NCI-H2227 (cell line): ENCODE measurements at regions not wholly inside any gene's neighbourhood (a gene's known extent, or its start where the extent isn't known, plus 50 kb on each side); places are given as distances from the start of the nearest gene placed in this dataset.

Source experiments
- DNase-seq: peaks from one replicate; lab custom pipeline; 2025; ENCODE audit not compliant: unreplicated experiment; lab: John Stamatoyannopoulos, UW

DNA sequence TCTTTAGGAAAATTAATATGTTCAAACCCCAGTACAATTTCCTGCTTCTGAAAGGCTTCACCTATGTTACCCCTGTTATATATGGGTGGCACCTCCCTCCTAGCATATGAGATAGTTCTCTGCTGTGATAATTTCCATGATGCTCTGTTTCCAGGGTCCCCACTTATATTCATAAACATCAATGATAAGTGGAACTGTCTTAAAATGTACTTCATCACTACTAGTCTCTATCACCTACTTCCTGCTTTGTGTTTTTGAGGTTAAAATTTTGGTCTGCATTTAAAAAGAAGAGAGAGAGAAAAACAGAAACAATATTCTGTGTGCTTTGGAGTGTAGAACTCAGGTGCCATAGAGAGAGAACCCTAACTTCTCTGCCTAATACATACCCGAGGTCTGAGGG lies 234.7 kb downstream of the HTR1A start:
- DNase-seq = no peak

DNA sequence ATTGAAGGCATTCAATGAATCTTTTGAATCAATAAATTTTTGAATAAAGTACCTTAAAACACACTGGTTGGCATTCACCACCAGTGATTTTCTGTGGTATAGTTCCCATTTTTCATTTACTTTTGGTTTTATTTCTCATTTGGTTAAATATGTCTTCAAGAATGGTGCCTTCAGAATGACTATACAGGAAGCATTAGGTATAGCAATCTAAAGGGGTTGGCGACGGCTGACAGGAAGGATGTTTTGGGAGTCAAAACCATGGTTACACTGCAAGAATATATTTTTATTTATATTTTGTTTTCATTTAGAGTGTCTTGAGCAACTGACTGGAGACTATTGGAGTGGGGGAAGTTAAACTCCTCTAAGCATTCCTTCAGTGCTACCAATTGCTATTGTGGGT lies 235.7 kb downstream of the HTR1A start:
- DNase-seq = no peak

DNA sequence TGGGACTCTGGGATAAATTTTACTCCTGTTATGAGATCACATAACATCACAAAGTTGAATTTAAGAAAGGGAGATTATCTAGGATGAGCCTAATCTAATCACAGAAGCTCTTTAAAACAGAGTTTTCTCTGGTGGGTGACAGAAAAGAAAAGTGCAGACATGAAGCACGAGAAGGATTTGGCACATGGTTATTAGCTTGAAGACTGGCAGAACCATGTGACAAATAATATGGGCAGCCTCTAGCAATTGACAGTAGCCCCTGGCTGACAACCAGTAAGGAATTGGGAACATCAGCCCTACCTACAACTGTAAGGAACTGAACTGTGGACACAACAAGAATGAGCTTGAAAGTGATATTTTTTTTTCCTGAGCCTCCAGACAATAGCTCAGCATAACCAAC lies 243.1 kb downstream of the HTR1A start:
- no peak for DNase-seq

DNA sequence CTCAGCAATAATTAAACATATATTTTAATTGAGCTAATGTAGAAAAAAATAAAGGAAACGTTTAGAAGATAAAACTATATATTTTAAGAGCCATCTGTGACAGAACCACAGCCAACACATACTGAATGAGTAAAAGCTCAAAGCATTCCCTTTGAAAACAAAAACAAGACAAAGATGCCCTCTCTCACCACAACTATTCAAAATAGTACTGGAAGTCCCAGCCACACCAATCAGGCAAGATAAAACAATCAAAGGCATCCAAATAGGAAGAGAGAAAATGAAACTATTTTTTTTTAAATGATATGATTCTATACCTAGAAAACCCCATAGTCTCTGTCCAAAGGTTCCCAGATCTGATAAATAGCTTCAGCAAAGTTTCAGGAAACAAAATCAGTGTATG lies 262.0 kb downstream of the HTR1A start:
- no peak for DNase-seq

DNA sequence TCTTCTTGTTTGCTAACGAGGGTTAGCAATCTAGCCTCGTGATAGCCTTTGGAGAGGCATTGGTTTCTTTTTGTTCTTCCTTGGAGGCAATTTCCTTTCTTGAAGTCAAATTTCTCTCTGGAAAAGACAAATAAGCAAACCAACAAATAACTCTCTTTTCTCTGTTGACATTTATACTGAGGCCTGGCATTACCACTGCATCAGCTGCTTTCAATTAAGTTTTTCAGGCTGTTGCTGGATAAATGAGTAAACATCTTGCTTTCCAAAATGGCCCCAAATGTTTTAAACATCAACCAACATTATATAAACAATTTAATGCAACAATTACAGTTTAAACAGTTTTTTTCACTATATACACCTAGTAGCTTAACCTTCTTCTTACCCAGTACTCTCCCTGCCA lies 264.4 kb downstream of the HTR1A start:
- DNase-seq = no peak

DNA sequence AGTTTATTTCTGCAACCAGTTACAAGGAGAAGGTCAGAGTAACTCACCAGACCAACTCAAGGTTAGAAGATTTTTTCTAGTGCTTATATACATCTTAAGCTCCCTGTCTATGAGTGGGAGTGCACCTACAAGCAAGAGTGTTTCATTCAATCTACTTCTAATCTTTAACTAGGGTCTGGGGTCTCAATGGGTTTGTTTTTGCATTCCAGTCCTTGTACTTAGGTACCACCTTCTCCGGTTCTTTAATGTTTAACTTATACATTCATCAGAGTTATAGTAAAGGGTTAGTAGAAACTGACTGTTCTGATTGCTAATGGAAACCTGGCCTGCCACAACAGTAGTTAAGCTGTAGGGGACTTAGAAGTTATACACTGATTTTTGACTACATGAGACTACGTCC lies 271.7 kb downstream of the HTR1A start:
- DNase-seq = no peak

DNA sequence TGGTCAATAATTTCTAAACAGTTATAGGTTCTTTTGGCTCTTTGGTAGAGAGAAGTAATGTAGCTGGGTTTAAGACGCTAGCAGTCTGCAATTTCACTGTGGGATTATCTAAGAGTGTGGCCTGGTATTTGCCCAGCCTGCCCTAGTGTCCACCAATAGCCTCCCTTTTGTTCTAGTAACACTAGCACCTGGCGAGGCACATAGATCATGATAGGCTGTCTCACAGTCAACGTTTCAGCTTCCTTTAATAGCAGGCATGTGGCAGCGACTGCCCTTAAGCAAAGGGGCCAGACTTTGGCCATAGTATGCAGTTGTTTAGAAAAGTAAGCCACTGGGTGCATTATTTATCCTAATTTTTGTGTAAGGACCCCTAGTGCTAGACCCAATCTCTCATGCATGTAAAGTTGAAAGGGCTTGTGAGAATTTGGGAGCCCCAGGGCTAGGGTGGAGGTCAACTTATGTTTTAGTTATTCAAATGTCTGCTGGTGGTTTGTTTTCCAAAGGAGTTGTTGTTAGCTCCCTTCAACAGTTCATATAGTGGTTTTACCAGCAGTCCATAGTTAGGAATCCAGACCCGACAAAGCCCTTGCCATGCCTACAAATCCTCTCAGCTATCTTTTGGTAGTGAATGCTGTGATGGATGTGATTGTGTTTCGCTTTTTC lies 274.3 kb downstream of the HTR1A start:
- no peak for DNase-seq

DNA sequence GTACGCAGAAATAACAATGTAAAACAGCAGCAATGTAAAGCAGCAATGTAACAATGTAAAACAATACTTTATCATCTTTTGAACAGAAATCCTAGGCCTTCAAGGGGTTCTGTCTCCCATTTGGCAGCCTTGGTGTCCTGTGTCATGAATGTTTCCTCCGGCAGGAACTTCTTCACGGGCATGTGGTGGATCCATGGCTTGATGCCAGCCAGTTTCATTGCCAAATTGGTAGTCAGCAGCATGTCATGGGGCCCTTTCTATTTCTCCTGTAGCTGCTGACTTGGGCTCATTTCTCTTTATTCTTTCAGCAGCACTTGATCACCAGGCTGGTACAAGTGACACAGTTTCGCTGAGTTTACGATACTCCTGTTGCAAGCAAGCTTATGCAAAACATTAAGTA lies 275.3 kb downstream of the HTR1A start:
- no peak for DNase-seq

DNA sequence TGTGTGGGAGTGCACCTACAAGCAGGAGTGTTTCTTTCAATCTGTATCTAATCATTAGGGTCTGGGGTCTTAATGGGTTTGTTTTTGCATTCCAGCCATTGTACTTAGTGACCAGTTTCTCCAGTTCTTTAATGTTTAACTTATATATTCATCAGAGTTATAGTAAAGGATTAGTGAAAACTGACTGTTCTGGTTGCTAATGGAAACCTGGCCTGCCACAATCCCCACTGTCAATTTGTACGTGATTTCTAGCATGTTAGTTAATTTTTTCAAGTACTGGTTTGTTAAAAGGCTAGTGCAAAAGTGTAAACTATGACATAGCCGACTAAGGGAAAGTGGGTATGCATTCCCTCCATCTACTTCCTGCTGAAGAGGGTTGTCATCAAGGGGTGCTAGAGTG lies 276.1 kb downstream of the HTR1A start:
- DNase-seq = no peak

DNA sequence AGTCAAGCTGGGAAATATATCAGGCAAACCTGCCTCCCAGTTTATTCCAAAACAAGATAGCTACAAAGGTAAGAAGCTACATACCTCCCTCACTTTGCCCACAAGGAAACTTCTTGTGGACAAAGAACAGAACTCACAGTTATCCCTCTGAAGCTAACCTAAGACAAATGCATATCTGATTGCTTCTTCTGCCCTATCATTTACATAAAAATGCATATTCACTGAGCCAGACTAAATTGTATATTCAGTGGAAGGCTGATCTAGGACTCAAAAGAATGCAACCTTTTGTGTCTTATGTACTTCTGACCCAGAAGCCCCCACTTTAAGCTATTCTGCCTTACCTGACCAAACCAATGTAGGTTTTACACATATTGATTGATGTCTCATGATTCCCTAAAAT lies 276.8 kb downstream of the HTR1A start:
- no peak for DNase-seq

DNA sequence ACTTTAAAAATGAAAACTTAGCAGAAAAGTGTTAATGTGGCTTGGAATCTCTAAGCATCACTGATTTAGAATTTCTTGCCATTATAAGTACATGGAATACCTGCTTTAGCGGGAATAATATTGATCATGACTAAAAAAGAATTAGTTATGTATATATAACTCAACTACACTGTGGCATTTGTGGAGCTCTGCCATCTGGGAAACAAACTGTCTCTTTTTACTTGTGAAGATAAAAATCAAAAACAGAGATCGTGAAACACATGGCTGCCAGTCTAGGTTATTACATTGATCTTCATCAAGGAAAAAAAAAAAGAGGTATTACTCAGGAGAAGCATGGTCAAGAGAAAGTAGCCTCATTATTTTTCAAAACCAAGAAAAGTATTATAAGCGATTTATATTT lies 287.4 kb downstream of the HTR1A start:
- no peak for DNase-seq

DNA sequence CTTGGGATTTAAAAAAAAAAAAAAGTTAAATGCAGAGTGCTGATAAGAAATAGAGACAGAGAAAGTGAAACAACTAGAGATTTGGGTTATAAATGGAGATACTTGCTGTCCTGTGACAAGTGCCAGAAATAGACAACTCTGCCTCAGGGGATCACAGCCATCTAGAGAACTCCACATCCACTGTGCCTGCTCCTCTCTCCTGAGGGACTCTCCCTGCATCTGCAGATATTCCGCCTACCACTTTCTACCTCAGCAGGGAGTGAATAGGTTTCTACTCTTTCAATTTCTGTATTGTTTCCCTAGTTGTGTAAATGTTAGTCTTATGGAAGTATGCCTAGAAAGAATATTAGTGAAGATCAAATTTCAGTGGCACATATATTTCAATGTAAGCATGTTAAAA lies 307.2 kb downstream of the HTR1A start:
- DNase-seq = no peak

DNA sequence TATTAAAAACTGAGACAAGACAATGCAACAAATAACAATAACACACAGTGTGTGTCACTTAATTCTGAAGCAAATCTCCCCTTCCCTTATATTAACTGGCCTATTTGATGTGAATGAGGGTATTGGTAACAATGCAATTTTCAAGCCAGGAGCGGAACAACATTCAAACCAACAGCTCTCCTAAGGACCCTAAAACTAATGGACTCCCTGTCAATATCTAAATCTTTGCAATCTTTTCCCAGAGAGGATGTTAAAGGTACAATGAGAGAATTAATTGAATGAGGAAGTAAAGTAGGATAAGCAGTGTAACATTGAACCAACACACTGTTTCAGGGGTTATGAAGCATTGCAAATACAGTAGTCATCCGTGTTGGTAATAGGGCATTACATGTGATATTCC lies 311.7 kb downstream of the HTR1A start:
- no peak for DNase-seq

DNA sequence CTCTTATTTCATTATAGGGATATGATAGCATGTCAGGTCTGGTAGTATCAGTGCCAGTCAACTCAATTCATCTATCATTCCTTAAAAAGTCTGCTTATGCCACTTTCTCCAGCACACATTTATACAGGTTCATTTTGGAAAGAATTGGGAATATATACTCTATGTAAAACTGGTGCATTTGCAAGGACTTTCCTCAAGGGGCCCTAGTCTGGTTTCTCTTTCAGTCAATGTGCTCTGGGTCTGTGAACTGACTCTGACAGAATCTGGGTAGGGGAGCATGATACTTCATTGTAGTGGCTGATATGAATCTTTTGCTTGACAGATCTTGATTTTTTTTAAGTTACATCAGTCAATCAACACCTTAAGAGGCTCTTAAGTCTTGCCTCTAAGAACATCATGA lies 313.9 kb downstream of the HTR1A start:
- no peak for DNase-seq

DNA sequence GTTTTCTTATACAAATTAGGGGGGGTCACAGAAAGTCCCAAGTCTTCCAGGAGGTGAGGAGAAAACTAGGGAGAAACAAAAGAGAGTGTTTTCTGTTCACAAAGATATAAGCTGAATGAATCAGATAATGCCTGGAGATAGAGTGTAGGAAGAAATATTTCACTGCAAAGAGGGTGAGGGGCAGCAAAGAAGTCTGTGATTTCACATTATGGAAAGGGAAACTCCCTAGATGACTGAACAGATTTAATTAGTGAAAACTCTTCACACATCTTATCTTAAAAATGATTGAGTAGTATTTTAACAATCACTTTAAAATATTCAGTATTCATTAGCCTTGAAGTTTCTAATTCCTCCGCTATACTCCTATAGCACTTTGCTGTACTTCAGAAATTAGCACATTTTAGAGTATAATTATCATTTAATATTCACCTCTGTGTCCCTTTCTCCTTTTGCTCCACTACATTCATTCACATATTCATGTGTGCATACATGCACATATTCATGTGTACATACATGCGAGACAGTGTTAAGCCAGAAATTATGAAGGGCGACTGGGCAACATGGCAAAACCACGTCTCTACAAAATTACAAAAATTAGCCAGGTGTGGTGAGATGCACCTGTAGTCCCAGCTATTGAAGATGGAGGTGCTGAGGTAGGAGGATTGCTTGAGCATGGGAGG lies 332.2 kb downstream of the HTR1A start:
- DNase-seq = no peak

DNA sequence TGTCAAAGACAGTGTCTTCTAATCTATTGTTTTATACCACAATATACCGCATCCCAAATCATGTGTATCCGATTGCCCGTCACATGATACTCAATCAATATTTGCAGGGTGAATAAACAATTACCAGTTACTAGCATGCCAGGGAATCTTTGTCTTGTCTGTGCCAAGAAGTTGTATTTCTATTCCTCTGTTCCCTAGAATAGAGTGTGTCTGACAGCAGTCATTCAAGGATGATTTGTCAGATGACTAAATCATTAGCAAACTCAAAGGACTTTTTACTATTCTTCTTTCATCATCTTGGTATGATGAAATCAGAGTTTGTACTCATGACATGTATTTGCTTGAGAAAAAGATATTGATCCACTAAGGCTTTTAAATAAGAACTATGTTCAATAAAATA lies 348.8 kb downstream of the HTR1A start:
- DNase-seq = no peak

DNA sequence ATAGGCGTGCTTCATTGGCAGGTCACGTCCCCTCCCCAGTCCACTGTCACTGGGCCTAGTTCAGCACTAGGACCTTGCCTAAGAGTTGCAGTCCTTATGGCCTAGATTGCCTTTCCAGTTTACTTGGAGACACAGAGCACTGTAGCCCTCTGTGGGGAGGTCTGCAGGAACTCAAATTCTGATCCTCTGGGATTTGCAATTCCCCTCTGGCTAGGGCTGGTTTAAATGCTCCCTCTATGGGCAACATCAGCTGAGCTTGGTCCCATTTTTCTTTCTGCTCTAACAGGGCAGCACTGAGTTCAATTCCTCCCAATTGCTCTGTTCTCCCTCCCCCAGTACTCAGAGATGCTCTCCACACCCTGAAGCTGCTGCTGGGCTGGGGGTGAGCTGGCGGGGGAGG lies 358.2 kb downstream of the HTR1A start:
- DNase-seq = no peak

DNA sequence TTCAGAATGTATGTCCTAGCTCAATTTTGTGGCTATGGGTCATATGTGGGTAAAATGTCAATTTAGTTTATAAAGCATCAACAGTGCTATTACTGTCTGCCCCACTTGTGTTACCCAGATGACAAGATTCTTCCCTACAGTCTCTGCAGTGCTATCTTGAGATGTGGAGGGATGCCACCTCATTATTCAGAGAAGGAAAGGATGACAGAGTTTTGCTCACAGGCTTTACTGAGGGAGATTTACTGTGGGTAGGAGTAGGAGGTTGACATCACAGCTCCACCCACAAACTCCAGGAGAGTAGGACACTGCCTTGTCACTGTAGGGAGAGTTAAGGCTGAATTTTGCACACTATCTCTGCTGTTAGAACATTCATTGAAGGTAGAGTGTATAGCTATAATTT lies 359.3 kb downstream of the HTR1A start:
- no peak for DNase-seq

DNA sequence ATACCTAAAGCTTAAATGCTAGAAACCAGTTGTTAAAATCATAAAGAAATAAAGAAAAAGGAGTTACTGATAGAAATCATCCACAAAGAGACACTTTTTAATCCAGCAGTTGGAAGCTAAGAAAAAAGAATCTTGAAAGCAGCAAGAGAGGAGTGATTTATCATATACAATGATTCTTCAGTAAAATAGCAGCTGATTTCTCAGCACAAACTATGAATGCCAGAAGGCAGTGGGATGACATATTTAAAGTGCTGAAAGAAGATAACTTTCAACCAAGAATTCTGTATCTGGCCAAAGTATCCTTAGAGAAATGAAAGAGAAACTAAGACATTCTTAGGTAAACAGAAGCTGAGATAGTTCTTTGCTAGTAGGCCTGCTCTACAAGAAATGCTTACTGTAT lies 366.0 kb downstream of the HTR1A start:
- no peak for DNase-seq

DNA sequence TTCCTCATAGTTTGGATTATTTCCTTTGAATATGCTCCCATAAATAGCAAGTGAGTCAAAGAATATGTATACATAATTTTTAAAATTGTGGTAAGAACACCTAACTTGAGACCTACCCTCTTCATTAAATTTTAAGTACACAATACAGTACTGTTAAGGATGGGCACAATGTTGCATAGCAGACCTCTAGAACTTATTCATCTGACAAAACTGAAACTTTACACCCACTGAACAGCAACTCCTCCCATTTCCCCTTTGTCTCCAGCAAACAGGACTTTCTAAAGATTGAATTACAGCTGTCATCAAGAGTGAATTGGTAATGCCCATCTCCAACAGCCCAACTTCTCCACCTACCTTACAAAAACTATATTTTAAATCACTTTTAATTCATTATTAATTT lies 388.9 kb downstream of the HTR1A start:
- DNase-seq = no peak

DNA sequence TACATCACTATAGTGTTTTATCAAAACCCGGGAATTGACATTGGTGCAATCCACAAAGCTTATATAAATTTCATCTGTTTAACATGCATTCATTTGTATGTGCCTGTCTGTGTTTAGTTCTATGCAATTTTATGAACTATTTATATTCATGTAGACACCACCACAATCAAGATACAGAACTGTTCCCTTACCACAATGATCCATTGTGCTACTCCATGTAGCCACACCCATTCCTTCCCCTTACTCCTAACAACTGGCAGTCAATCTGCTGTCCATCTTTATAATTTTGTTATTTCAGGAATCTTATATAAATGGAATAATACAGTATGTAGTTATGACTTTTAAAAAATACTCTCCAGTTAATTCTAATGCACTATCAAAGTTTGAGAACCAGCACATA lies 389.5 kb downstream of the HTR1A start:
- no peak for DNase-seq

DNA sequence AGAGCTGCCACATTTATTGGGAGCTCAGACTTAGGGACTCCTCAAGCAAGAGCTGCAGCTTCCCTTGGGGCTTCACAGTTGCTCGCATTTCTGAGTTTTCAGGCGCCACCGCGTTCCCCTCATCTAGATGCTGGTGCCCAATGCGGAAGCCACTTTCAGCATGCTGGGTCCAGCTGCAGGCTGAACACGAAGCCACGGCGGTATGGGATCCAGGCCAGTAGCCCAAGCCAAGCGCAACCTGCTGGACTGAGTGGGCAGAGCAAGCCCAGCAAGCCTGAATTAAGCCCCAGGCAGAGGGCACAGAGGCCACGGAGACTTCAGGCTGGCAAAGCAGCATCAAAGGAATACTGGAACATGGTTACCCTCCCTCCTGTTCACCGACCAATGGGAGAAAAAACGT lies 391.5 kb downstream of the HTR1A start:
- DNase-seq = no peak

DNA sequence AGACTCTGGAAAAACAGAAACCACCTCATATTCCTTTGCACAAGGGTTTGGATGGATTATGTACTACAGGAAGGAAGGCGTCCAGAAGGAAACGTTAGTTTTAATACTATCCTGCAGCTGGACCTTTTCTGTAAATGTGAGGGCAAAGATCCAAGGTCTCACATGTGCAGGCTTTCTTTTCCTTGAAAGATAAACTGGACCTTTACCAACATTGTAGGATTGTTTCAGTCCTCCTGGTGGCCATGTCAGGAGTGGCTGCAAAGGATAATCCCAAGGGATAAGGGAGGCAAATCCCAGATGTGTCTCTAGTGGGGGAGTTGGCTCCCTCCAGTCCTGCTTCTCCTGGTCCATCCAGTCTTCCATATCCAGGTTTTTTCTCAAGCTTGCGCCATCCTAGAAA lies 397.5 kb downstream of the HTR1A start:
- no peak for DNase-seq
